MM.1S (cell line): ENCODE measurements at regions not wholly inside any gene's neighbourhood (a gene's known extent, or its start where the extent isn't known, plus 50 kb on each side); places are given as distances from the start of the nearest gene placed in this dataset.
A peak's percentile ranks its signal among the peaks of the same experiment; 100 is the strongest.

Experiments
- EZH2 ChIP-seq: fragments of 300-600 bp; sonication (generic); optimal IDR thresholded peaks from 2 replicates; pipeline ENCODE3; 2017; ENCODE audit warnings: low read depth, mild to moderate bottlenecking, antibody characterized with exemption, low read length, mixed read lengths
- EZH2phosphoT487 ChIP-seq: fragments of 300-600 bp; sonication (generic); IDR thresholded peaks from 2 replicates; pipeline ENCODE4 v1.6.1; 2018; ENCODE audit warnings: antibody characterized with exemption, low read length
- TF ChIP-seq, protein P1 (sequence below): fragments of 300-600 bp; sonication (generic); IDR thresholded peaks from 2 replicates; pipeline ENCODE4 v1.5.1; 2016; ENCODE audit warnings: antibody characterized with exemption, low read length, mixed read lengths

DNA sequence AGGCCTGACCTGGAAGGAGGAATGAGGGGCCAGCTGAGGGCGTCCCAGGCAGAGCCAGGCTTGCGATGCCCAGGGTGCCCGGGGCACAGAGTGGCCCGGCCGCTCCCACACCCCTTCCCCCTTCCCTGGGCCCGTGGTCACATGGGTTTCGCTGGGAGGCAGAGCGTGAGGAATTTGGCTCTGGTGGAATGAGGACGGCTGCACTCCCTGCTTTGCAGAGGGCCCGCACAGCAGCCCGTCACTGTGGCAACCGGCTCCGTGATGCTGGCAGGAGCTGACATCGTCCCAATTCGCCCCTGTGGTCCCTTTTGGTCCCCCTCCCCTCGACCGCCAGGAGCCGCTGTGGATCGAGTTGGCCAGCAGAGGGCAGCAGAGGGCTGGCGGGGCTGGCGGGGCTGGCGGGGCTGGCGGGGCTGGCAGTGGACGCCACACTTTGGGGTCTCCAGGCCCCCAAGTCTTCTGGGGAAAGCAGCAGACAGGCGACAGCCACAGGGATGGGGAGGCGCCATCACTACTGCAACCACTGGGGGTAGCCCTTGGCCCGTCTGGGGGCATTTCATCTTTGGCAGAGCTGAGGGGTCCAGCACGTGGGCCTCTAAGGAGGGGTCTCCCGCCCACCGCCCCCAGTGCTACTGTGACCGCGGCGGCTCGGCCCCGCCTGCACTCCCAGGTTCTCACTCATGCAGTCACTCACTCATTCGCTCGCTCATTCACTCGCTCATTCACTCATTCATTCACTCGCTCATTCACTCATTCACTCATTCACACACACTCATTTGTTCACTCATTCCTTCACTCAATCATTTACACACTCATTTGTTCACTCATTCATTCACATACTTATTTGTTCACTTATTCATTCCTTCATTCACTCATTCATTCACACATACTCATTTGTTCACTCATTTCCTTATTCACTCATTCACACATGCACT lies 49.7 kb upstream of the BHLHE23 start:
- TF ChIP-seq, protein P1, sequence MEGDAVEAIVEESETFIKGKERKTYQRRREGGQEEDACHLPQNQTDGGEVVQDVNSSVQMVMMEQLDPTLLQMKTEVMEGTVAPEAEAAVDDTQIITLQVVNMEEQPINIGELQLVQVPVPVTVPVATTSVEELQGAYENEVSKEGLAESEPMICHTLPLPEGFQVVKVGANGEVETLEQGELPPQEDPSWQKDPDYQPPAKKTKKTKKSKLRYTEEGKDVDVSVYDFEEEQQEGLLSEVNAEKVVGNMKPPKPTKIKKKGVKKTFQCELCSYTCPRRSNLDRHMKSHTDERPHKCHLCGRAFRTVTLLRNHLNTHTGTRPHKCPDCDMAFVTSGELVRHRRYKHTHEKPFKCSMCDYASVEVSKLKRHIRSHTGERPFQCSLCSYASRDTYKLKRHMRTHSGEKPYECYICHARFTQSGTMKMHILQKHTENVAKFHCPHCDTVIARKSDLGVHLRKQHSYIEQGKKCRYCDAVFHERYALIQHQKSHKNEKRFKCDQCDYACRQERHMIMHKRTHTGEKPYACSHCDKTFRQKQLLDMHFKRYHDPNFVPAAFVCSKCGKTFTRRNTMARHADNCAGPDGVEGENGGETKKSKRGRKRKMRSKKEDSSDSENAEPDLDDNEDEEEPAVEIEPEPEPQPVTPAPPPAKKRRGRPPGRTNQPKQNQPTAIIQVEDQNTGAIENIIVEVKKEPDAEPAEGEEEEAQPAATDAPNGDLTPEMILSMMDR, result peak; percentile 85
- TF ChIP-seq EZH2phosphoT487 (no peak), EZH2 (no peak)
